ENCODE measurements at regions not wholly inside any gene's neighbourhood (a gene's known extent, or its start where the extent isn't known, plus 50 kb on each side); places are given as distances from the start of the nearest gene placed in this dataset.

DNA sequence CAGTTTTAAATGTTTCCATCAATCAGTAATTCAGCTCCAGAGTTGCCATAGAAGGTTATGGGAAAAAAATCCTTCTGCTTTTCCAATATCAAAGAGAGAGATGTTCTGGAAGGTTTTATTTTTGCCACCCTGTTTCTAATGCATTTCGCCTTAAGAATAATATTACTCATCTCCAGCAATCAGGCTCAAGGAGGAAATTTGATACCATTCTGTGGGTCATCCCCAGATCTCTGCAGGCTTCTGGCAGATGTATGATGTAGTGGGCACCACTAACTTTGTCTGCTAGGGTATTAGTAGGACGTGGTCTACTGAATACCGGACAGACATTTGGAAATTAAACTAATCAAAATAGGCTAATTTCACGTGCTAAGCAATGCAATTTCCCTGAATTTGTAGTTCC is 645.4 kb upstream of the TENM3 start:
- TF ChIP-seq POLR2A (IDR thresholded peaks at IDR 0.05), result no peak
- TF ChIP-seq, protein P1, sequence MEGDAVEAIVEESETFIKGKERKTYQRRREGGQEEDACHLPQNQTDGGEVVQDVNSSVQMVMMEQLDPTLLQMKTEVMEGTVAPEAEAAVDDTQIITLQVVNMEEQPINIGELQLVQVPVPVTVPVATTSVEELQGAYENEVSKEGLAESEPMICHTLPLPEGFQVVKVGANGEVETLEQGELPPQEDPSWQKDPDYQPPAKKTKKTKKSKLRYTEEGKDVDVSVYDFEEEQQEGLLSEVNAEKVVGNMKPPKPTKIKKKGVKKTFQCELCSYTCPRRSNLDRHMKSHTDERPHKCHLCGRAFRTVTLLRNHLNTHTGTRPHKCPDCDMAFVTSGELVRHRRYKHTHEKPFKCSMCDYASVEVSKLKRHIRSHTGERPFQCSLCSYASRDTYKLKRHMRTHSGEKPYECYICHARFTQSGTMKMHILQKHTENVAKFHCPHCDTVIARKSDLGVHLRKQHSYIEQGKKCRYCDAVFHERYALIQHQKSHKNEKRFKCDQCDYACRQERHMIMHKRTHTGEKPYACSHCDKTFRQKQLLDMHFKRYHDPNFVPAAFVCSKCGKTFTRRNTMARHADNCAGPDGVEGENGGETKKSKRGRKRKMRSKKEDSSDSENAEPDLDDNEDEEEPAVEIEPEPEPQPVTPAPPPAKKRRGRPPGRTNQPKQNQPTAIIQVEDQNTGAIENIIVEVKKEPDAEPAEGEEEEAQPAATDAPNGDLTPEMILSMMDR (IDR thresholded peaks at IDR 0.05), result no peak
- H3K4me1 ChIP-seq, result no peaks in the 10 kb centered on the region
- DNase-seq (no peak), ATAC-seq (no peak)
- no peaks in the 10 kb centered on the region for H3K36me3 ChIP-seq
- H3K27me3 ChIP-seq, result no peaks in the 10 kb centered on the region
- no peak overlapping the region for H3K4me3 ChIP-seq
- H3K27ac ChIP-seq, result no peak overlapping the region
- 79 to 82% (median 80%) methylated on average over 4 of the region's 4 CpGs for WGBS, 4 donors
- intact Hi-C loops (cut with DNase I), result no loop called here
- H3K9me3 ChIP-seq, result no peaks in the 10 kb centered on the region

DNA sequence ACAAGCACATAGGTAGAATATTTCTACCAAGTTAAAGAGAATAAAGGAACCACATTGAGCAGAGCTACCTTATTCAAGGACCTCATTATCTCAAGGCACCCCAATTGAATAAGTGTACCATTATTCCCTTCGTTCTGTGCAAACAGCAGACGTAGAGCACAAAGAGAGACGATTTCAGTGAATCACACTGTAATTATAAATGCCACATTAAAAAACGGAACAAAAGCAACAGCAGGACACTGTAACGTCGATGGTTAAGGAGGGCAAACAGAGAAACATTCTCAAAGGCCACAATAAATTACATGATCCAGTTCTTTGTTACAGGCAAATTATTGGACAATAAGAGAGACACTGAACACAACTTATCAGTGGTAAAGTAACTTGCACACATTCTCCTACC is 644.1 kb upstream of the TENM3 start:
- Histone ChIP-seq H3K27ac (no peak overlapping the region), H3K27me3 (no peaks in the 10 kb centered on the region), H3K9me3 (no peaks in the 10 kb centered on the region), H3K4me1 (no peaks in the 10 kb centered on the region), H3K36me3 (no peaks in the 10 kb centered on the region), H3K4me3 (no peak overlapping the region)
- DNase-seq (no peak), ATAC-seq (no peak)
- TF ChIP-seq, protein P1 (IDR thresholded peaks at IDR 0.05), result no peak
- no peak for TF ChIP-seq POLR2A (IDR thresholded peaks at IDR 0.05)
- intact Hi-C loops (cut with DNase I), result no loop called here
- 73 to 81% (median 80%) methylated on average over 6 of the region's 6 CpGs for WGBS, 4 donors

- Histone ChIP-seq H3K4me1 (no peaks in the 10 kb centered on the region), H3K4me3 (no peak overlapping the region), H3K9me3 (no peaks in the 10 kb centered on the region), H3K27ac (no peak overlapping the region), H3K36me3 (no peaks in the 10 kb centered on the region), H3K27me3 (no peaks in the 10 kb centered on the region)
- no peak for ATAC-seq
- no peak for DNase-seq
- 51 to 61% (median 55%) methylated on average over 2 of the region's 2 CpGs for WGBS, 4 donors
- TF ChIP-seq, protein P1 (IDR thresholded peaks at IDR 0.05), result no peak
- no peak for TF ChIP-seq POLR2A (IDR thresholded peaks at IDR 0.05)
- intact Hi-C loops (cut with DNase I), result no loop called here
Measured at GRCh38 chr4:181601103-181601502, 642.1 kb upstream of the TENM3 start.

- intact Hi-C loops (cut with DNase I), result no loop called here
- ATAC-seq (no peak), DNase-seq (no peak)
- Histone ChIP-seq H3K9me3 (no peaks in the 10 kb centered on the region), H3K4me3 (no peak overlapping the region), H3K36me3 (no peaks in the 10 kb centered on the region), H3K27me3 (no peaks in the 10 kb centered on the region), H3K27ac (no peak overlapping the region), H3K4me1 (no peaks in the 10 kb centered on the region)
- no peak for TF ChIP-seq POLR2A (IDR thresholded peaks at IDR 0.05)
- TF ChIP-seq, protein P1 (IDR thresholded peaks at IDR 0.05), result no peak
- 73 to 76% (median 74%) methylated on average over 4 of the region's 4 CpGs for WGBS, 4 donors
Measured at GRCh38 chr4:181604546-181604945, 638.7 kb upstream of the TENM3 start.

Data from heart left ventricle (tissue), 16 donors.